Fibroblast of lung (primary cell): ENCODE measurements at regions not wholly inside any gene's neighbourhood (a gene's known extent, or its start where the extent isn't known, plus 50 kb on each side); places are given as distances from the start of the nearest gene placed in this dataset.

Experiments
- DNase-seq, 2 donors: peaks; one replicate each; pipeline versions ENCODE4 v3.0.0 to v3.0.0-alpha.2; 2010; ENCODE audit warnings: low read depth in 2 of 2
- H2AFZ ChIP-seq: 2 replicates; pipeline ENCODE4 v1.5.1; 2012; ENCODE audit warnings: low read length, control low read depth, inconsistent platforms
- H3K27ac ChIP-seq: 2 replicates; pipeline ENCODE4 v1.5.1; 2011; ENCODE audit warnings: low read length, control low read depth; ENCODE audit not compliant: insufficient read depth
- H3K27me3 ChIP-seq: 2 replicates; pipeline ENCODE4 v1.5.1; 2011; ENCODE audit warnings: mild to moderate bottlenecking, low read length; ENCODE audit not compliant: control insufficient read depth, insufficient read depth
- H3K36me3 ChIP-seq: 2 replicates; pipeline ENCODE4 v1.5.1; 2011; ENCODE audit warnings: low read length; ENCODE audit not compliant: control insufficient read depth, insufficient read depth
- H3K4me1 ChIP-seq: 2 replicates; pipeline ENCODE4 v1.5.1; 2011; ENCODE audit warnings: low read length; ENCODE audit not compliant: control insufficient read depth, insufficient read depth; ENCODE audit errors: extremely low read depth
- H3K4me2 ChIP-seq: 2 replicates; pipeline ENCODE4 v1.5.1; 2011; ENCODE audit warnings: low read length, control low read depth; ENCODE audit not compliant: insufficient read depth; ENCODE audit errors: extremely low read depth
- H3K4me3 ChIP-seq, 4 experiments: fragments of 200-600 bp in 1 of 4; sonication (generic) in 1 of 4; replicated peaks in 1 of 4; 2 replicates each; pipeline ENCODE4 v1.5.1; 2011 to 2016; ENCODE audit warnings: low read length in 4 of 4, low read depth in 3 of 4, mild to moderate bottlenecking in 3 of 4, control low read depth in 2 of 4, inconsistent platforms in 1 of 4, mixed read lengths in 1 of 4; ENCODE audit not compliant: insufficient read depth in 1 of 4; ENCODE audit errors: control extremely low read depth in 1 of 4
- H3K79me2 ChIP-seq: 2 replicates; pipeline ENCODE4 v1.5.1; 2012; ENCODE audit warnings: mild to moderate bottlenecking, low read length, inconsistent platforms; ENCODE audit not compliant: control insufficient read depth, insufficient read depth
- H3K9ac ChIP-seq: 2 replicates; pipeline ENCODE4 v1.5.1; 2011; ENCODE audit warnings: mild to moderate bottlenecking, low read length, control low read depth; ENCODE audit not compliant: insufficient read depth
- H3K9me3 ChIP-seq: 2 replicates; pipeline ENCODE4 v1.5.1; 2012; ENCODE audit warnings: low read depth, low read length; ENCODE audit not compliant: control insufficient read depth, insufficient read depth
- H4K20me1 ChIP-seq: 2 replicates; pipeline ENCODE4 v1.5.1; 2011; ENCODE audit warnings: low read length; ENCODE audit not compliant: control insufficient read depth, insufficient read depth; ENCODE audit errors: extremely low read depth
- CTCF ChIP-seq, 2 donors: IDR thresholded peaks in 1 of 2; conservative IDR thresholded peaks in 1 of 2; 1 replicate in 1 of 2; 2 replicates in 1 of 2; pipeline ENCODE4 v1.5.1; 2011 to 2012; ENCODE audit warnings: low read length in 2 of 2, control low read depth in 1 of 2, inconsistent platforms in 1 of 2, low read depth in 1 of 2, mild to moderate bottlenecking in 1 of 2
- EZH2 ChIP-seq: IDR thresholded peaks from 2 replicates; pipeline ENCODE4 v1.5.1; 2012; ENCODE audit warnings: low read length, control low read depth, mild to moderate bottlenecking; ENCODE audit errors: missing control alignments

- Histone ChIP-seq H3K9me3 (no peaks in the 10 kb centered on the region), H3K36me3 (no peaks in the 10 kb centered on the region), H3K27me3 (no peaks in the 10 kb centered on the region), H3K4me1 (peaks cover 13% of the 10 kb centered on the region), H3K27ac (no peak overlapping the region), H3K4me3 (no peak overlapping the region), H3K79me2 (no peaks in the 10 kb centered on the region), H2AFZ (no peak overlapping the region), H4K20me1 (no peaks in the 10 kb centered on the region), H3K4me2 (no peak overlapping the region), H3K9ac (no peak overlapping the region)
- TF ChIP-seq CTCF (conservative IDR thresholded peaks at IDR 0.05 in 1 of 2, IDR thresholded peaks at IDR 0.05 in 1 of 2; ENCODE audit: low read depth in 1 of 2, low read length in 2 of 2) (no peak), EZH2 (no peak)
- DNase-seq = no peak
Observed at GRCh38 chr9:91042024-91042423, 240.4 kb downstream of the SYK start.

GRCh38 chr9:91042541-91042940, 240.9 kb downstream of the SYK start:
- DNase-seq = no peak
- H3K27ac ChIP-seq = no peak overlapping the region
- H3K27me3 ChIP-seq = no peaks in the 10 kb centered on the region
- H3K9ac ChIP-seq = no peak overlapping the region
- no peaks in the 10 kb centered on the region for H3K36me3 ChIP-seq
- H3K79me2 ChIP-seq = no peaks in the 10 kb centered on the region
- no peak overlapping the region for H2AFZ ChIP-seq
- no peak for TF ChIP-seq EZH2
- H3K9me3 ChIP-seq = no peaks in the 10 kb centered on the region
- H3K4me3 ChIP-seq = no peak overlapping the region
- no peak overlapping the region for H3K4me2 ChIP-seq
- H4K20me1 ChIP-seq = no peaks in the 10 kb centered on the region
- H3K4me1 ChIP-seq = peaks cover 12% of the 10 kb centered on the region

- Histone ChIP-seq H3K4me1 (peaks cover 9% of the 10 kb centered on the region), H3K27me3 (no peaks in the 10 kb centered on the region), H3K4me3 (no peak overlapping the region), H3K79me2 (no peaks in the 10 kb centered on the region), H3K27ac (no peak overlapping the region), H3K36me3 (no peaks in the 10 kb centered on the region), H3K4me2 (no peak overlapping the region), H3K9ac (no peak overlapping the region), H3K9me3 (no peaks in the 10 kb centered on the region), H2AFZ (no peak overlapping the region), H4K20me1 (no peaks in the 10 kb centered on the region)
- no peak for DNase-seq
- TF ChIP-seq CTCF (conservative IDR thresholded peaks at IDR 0.05 in 1 of 2, IDR thresholded peaks at IDR 0.05 in 1 of 2; ENCODE audit: low read depth in 1 of 2, low read length in 2 of 2) (no peak), EZH2 (no peak)
Observed at GRCh38 chr9:91043056-91043810, 241.6 kb downstream of the SYK start.
